K562 (cell line): ENCODE measurements at regions not wholly inside any gene's neighbourhood (a gene's known extent, or its start where the extent isn't known, plus 50 kb on each side); places are given as distances from the start of the nearest gene placed in this dataset.

ENCODE experiments used
- ATAC-seq: fragments of 200-7000 bp; cut with Tn5 transposase; 3 replicates; pipeline ENCODE4 v1.9.1; 2020; ENCODE audit warnings: moderate library complexity
- BruUV-seq: library from RNA; stranded (reverse); fragments of 400-500 nt; replicated peaks from 2 replicates; lab custom pipeline; 2021; lab: Mats Ljungman, UMichigan
- CTCF ChIA-PET: fragments of 300-600 bp; formaldehyde crosslinking; extraction: SDS; loops from one replicate; lab custom pipeline; 2021; ENCODE audit warnings: low intra/inter-chr PET ratio; lab: Yijun Ruan, JAX
- POLR2A ChIA-PET: fragments of 300-600, 350-650 bp; sonication (Branson Sonifier 250); formaldehyde crosslinking; extraction: SDS; loops from one replicate; lab custom pipeline; 2021; ENCODE audit warnings: antibody characterized with exemption, inconsistent platforms; lab: Yijun Ruan, JAX
- DNase-seq, 4 experiments: peaks; one replicate each; pipeline versions ENCODE4 v3.0.0 to v3.0.0-alpha.2; 2011 to 2018; ENCODE audit warnings: low spot score in 3 of 4, mixed read lengths in 3 of 4; ENCODE audit errors: extremely low read depth in 1 of 4
- FAIRE-seq: peaks from 2 replicates; lab custom pipeline; 2011; peaks lifted over from hg19 to GRCh38; lab: Jason Lieb, UNC
- H2AFZ ChIP-seq: 2 replicates; pipeline ENCODE4 v1.6.0; 2011; ENCODE audit warnings: low read depth, low read length, control low read depth, inconsistent platforms
- H3K27ac ChIP-seq: fragments of 200-600 bp; 3 replicates; pipeline ENCODE4 v1.8.0; 2011; ENCODE audit warnings: low read depth, mild to moderate bottlenecking, control low read depth, inconsistent platforms, low read length, moderate library complexity, mixed read lengths; ENCODE audit errors: extremely low read depth
- H3K27me3 ChIP-seq, 2 experiments: fragments of 300-600 bp in 1 of 2; 2 replicates in 1 of 2; 3 replicates in 1 of 2; pipeline versions ENCODE4 v1.6.0 to v1.8.0; 2011; ENCODE audit warnings: inconsistent platforms in 2 of 2, low read length in 2 of 2, mild to moderate bottlenecking in 1 of 2, mixed read lengths in 1 of 2, moderate library complexity in 1 of 2; ENCODE audit not compliant: control insufficient read depth in 2 of 2, insufficient read depth in 2 of 2
- H3K36me3 ChIP-seq: fragments of 300-600 bp; 3 replicates; pipeline ENCODE4 v1.8.0; 2011; ENCODE audit warnings: mild to moderate bottlenecking, low read length, inconsistent platforms; ENCODE audit not compliant: control insufficient read depth, insufficient read depth
- H3K4me1 ChIP-seq, 2 experiments: fragments of 200-600 bp in 1 of 2; replicated peaks in 1 of 2; 2 replicates in 1 of 2; 3 replicates in 1 of 2; pipeline versions ENCODE4 v1.5.1 to v1.8.0; 2011; ENCODE audit warnings: inconsistent platforms in 2 of 2, low read length in 2 of 2, mild to moderate bottlenecking in 1 of 2, mixed read lengths in 1 of 2, moderate library complexity in 1 of 2; ENCODE audit not compliant: control insufficient read depth in 2 of 2, insufficient read depth in 2 of 2
- H3K4me2 ChIP-seq: 2 replicates; pipeline ENCODE4 v1.6.1; 2011; ENCODE audit warnings: low read length, control low read depth, inconsistent platforms, mixed read lengths; ENCODE audit not compliant: insufficient read depth
- H3K4me3 ChIP-seq: fragments of 200-600 bp; sonication (generic), shearing (Covaris generic); 2 replicates; pipeline ENCODE4 v1.5.1; 2016; ENCODE audit warnings: control low read depth, inconsistent platforms
- H3K79me2 ChIP-seq: fragments of 200-600 bp; 3 replicates; pipeline ENCODE4 v1.8.0; 2011; ENCODE audit warnings: low read length, inconsistent platforms; ENCODE audit not compliant: control insufficient read depth, insufficient read depth
- H3K9ac ChIP-seq, 2 experiments: 2 replicates each; pipeline versions ENCODE4 v1.6.0 to v1.6.1; 2011; ENCODE audit warnings: low read depth in 2 of 2, low read length in 2 of 2, control low read depth in 1 of 2, inconsistent platforms in 1 of 2, mild to moderate bottlenecking in 1 of 2, mixed read lengths in 1 of 2; ENCODE audit not compliant: insufficient read depth in 1 of 2
- H3K9me1 ChIP-seq: one replicate; pipeline ENCODE4 v1.6.0; 2011; ENCODE audit warnings: inconsistent platforms, mild to moderate bottlenecking, low read length, moderate library complexity; ENCODE audit not compliant: control insufficient read depth, insufficient read depth
- H3K9me3 ChIP-seq: replicated peaks from 2 replicates; pipeline ENCODE4 v1.5.1; 2011; ENCODE audit warnings: low read depth, low read length, inconsistent platforms; ENCODE audit not compliant: control insufficient read depth, insufficient read depth
- H4K20me1 ChIP-seq: replicated peaks from 2 replicates; pipeline ENCODE4 v1.6.1; 2011; ENCODE audit warnings: low read length, inconsistent platforms, mixed read lengths; ENCODE audit not compliant: control insufficient read depth, insufficient read depth
- CEBPZ ChIP-seq: fragments of 150-350 bp; IDR thresholded peaks from 2 replicates; pipeline ENCODE4 v1.6.1; 2014; ENCODE audit warnings: low read depth, mild to moderate bottlenecking, low read length, borderline replicate concordance
- DACH1 ChIP-seq: fragments of 450-650 bp; IDR thresholded peaks from 2 replicates; pipeline ENCODE4 v1.6.1; 2018; ENCODE audit not compliant: partially characterized antibody
- TFAM ChIP-seq: fragments of 250-450 bp; sonication (Bioruptor Pico); conservative IDR thresholded peaks from 2 replicates; pipeline ENCODE4 v1.5.0; 2021; ENCODE audit warnings: mild to moderate bottlenecking, moderate library complexity
- ZKSCAN8 ChIP-seq: fragments of 200-800 bp; sonication (Bioruptor generic); IDR thresholded peaks from 2 replicates; pipeline ENCODE4 v1.6.1; 2016; ENCODE audit warnings: missing genetic modification characterization, missing compliant biosample characterization
- WGBS: fragments of 100-300 bp; shearing (Covaris generic); methylation state at CpG from one replicate; pipeline ENCODE4 v1.1.6; 2016; ENCODE audit warnings: low coverage, mixed read lengths; ENCODE audit not compliant: insufficient coverage; ENCODE audit errors: missing lambda C conversion rate; 5-methylcytosine and 5-hydroxymethylcytosine counted together
- in situ Hi-C: fragments of 300-500 bp; cut with MboI; formaldehyde crosslinking; loops from 4 replicates; pipeline ENCODE4 v1.15.0; 2018; ENCODE audit warnings: inconsistent platforms, mixed read lengths
- intact Hi-C: fragments of 100-400 bp; cut with micrococcal nuclease; formaldehyde crosslinking; loops from 2 replicates; pipeline ENCODE4 v1.14.2; 2022

GRCh38 chr22:48248901-48249455 lies 1486.5 kb downstream of the TBC1D22A start:
- CTCF ChIA-PET = no interaction called here
- in situ Hi-C loops = no loop called here
- TF ChIP-seq CEBPZ = no peak
- TF ChIP-seq ZKSCAN8 (CRISPR knock-in tag) = no peak
- TF ChIP-seq DACH1 = no peak
- no peak for TF ChIP-seq TFAM (CRISPR knock-in tag)
- Histone ChIP-seq H3K27me3 (peaks cover 0 to 21% of the 10 kb centered on the region in 2 experiments; a peak in 2 of 5 replicates), H3K27ac (no peak overlapping the region), H3K9me1 (no peaks in the 10 kb centered on the region), H3K4me2 (no peak overlapping the region), H3K4me3 (no peak overlapping the region), H3K36me3 (no peaks in the 10 kb centered on the region), H3K9ac (no peak overlapping the region), H2AFZ (no peak overlapping the region), H3K79me2 (no peaks in the 10 kb centered on the region), H3K4me1 (no peaks in the 10 kb centered on the region), H4K20me1 (0 out of 2 replicates have a peak, but pooled peaks cover 4% of the 10 kb centered on the region), H3K9me3 (no peaks in the 10 kb centered on the region)
- DNase-seq = no peak
- 0% methylated on average over 5 of the region's 12 CpGs for WGBS
- no peak for FAIRE-seq
- intact Hi-C loops = no loop called here
- ATAC-seq = no peak
- BruUV-seq = no TSS peak
- POLR2A ChIA-PET = no interaction called here
